AG04450 (cell line): ENCODE measurements at regions not wholly inside any gene's neighbourhood (a gene's known extent, or its start where the extent isn't known, plus 50 kb on each side); places are given as distances from the start of the nearest gene placed in this dataset.

ENCODE experiments used
- CTCF ChIA-PET: fragments of 300-600, 350-600 bp; formaldehyde crosslinking; extraction: SDS; loops from one replicate; lab custom pipeline; 2022; ENCODE audit warnings: antibody characterized with exemption, inconsistent platforms; lab: Charles Lee
- POLR2A ChIA-PET: fragments of 350-600 bp; formaldehyde crosslinking; extraction: SDS; loops from one replicate; lab custom pipeline; 2021; ENCODE audit warnings: antibody characterized with exemption, inconsistent platforms; lab: Yijun Ruan, JAX
- DNase-seq: peaks from one replicate; pipeline ENCODE4 v3.0.0-alpha.2; 2011; ENCODE audit warnings: low read depth, low spot score
- H3K27ac ChIP-seq: one replicate; pipeline ENCODE4 v1.5.1; 2012; ENCODE audit warnings: low read depth, low read length, control low read depth
- H3K27me3 ChIP-seq: one replicate; pipeline ENCODE4 v1.6.0; 2012; ENCODE audit warnings: low read length; ENCODE audit not compliant: control insufficient read depth, insufficient read depth
- H3K4me3 ChIP-seq: 2 replicates; pipeline ENCODE4 v1.5.1; 2011; ENCODE audit warnings: mild to moderate bottlenecking, low read depth, low read length, control low read depth
- H3K9me3 ChIP-seq: 2 replicates; pipeline ENCODE4 v1.5.1; 2012; ENCODE audit warnings: low read length; ENCODE audit not compliant: control insufficient read depth, insufficient read depth
- TF ChIP-seq, protein P1 (sequence below): IDR thresholded peaks from 2 replicates; pipeline ENCODE4 v1.5.1; 2011; ENCODE audit warnings: low read depth, low read length, control low read depth, inconsistent platforms

DNA sequence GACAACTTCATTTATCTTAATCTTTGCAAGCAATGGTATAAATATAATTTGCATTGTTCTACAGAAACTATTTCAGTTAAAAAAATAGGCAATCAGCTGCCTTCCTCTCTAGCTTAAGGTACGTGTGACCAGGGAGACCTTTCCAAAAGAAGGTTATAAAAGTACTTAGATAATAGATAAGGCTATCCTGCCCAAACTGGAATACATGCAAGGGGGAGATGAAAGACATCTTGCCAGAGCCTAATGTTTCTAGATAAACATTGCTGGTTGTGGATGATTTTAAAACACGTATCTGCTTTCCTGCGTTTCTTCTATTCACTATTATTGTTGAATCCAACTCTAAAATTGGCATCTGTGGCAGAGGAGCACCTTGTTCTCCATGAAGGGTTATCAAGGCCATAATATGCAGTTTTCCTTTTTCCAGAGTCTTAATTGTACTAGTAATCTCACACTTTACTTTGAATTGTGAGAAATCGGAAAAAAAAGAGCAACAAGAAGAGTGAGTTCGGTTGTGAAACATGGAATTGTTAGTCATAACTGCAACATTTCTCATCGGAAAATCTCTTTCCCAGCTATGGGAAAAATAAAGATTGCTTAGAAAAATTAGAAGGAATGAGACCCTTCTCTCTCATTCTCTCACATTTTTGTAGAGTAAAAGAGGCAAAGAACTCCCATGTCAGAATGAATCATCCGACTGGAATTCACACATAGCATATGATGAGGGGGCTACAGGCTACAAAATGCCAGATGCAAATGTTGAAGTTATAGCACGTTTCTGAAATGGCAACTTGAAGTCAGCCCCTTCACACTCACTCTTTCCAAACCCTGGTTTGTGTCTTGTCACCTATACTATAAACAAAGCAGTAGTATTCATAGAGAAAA lies 936.1 kb upstream of the NR2F2 start:
- TF ChIP-seq, protein P1, sequence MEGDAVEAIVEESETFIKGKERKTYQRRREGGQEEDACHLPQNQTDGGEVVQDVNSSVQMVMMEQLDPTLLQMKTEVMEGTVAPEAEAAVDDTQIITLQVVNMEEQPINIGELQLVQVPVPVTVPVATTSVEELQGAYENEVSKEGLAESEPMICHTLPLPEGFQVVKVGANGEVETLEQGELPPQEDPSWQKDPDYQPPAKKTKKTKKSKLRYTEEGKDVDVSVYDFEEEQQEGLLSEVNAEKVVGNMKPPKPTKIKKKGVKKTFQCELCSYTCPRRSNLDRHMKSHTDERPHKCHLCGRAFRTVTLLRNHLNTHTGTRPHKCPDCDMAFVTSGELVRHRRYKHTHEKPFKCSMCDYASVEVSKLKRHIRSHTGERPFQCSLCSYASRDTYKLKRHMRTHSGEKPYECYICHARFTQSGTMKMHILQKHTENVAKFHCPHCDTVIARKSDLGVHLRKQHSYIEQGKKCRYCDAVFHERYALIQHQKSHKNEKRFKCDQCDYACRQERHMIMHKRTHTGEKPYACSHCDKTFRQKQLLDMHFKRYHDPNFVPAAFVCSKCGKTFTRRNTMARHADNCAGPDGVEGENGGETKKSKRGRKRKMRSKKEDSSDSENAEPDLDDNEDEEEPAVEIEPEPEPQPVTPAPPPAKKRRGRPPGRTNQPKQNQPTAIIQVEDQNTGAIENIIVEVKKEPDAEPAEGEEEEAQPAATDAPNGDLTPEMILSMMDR: no peak
- ChIA-PET CTCF (no interaction called here), POLR2A (no interaction called here)
- H3K9me3 ChIP-seq: no peaks in the 10 kb centered on the region
- no peak overlapping the region; the same call in 1 of the 2 replicates for H3K4me3 ChIP-seq
- H3K27ac ChIP-seq: no peak overlapping the region
- DNase-seq: peak; percentile 30
- no peaks in the 10 kb centered on the region for H3K27me3 ChIP-seq

- Histone ChIP-seq H3K4me3 (no peak overlapping the region), H3K27me3 (no peaks in the 10 kb centered on the region), H3K9me3 (no peaks in the 10 kb centered on the region), H3K27ac (no peak overlapping the region)
- ChIA-PET POLR2A (no interaction called here), CTCF (no interaction called here)
- TF ChIP-seq, protein P1: no peak
- DNase-seq: no peak
Observed at GRCh38 chr15:95400428-95400827, 930.1 kb upstream of the NR2F2 start.

GRCh38 chr15:95401587-95401986 lies 928.9 kb upstream of the NR2F2 start:
- Histone ChIP-seq H3K9me3 (no peaks in the 10 kb centered on the region), H3K4me3 (no peak overlapping the region), H3K27me3 (no peaks in the 10 kb centered on the region), H3K27ac (no peak overlapping the region)
- ChIA-PET POLR2A (no interaction called here), CTCF (no interaction called here)
- TF ChIP-seq, protein P1: no peak
- DNase-seq: no peak

DNA sequence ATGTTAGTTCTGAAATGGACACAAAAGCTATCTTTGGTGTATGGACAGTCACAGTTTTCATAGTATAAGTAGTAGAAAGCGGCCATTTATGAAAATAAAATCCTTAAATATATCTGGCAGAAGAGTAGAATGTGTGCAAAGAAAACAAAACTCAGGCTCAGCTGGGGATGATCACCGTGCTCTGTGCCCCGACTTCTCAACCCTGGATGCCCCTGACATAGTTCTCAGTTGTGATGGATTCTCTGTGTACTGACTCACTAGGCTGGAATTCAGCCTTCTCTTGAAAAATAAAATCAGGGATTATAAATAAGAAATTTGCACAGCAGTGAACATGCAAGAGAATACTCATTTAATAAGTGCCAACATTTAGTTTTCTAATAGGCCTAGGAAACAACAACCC lies 925.1 kb upstream of the NR2F2 start:
- ChIA-PET POLR2A (no interaction called here), CTCF (no interaction called here)
- Histone ChIP-seq H3K4me3 (no peak overlapping the region), H3K9me3 (no peaks in the 10 kb centered on the region), H3K27ac (no peak overlapping the region), H3K27me3 (no peaks in the 10 kb centered on the region)
- peak; percentile 13 for DNase-seq
- TF ChIP-seq, protein P1: no peak

- Histone ChIP-seq H3K9me3 (no peaks in the 10 kb centered on the region), H3K4me3 (no peak overlapping the region), H3K27me3 (no peaks in the 10 kb centered on the region), H3K27ac (no peak overlapping the region)
- ChIA-PET POLR2A (no interaction called here), CTCF (interaction anchor here (0.8 kb wide), 1 partner anchor 919 kb away, joined by 4 read pairs; no protein-coding TSS in a partner anchor)
- TF ChIP-seq, protein P1: no peak
- no peak for DNase-seq
Observed at GRCh38 chr15:95407534-95407933, 923.0 kb upstream of the NR2F2 start.
